Esophagus muscularis mucosa (tissue), 4 donors: ENCODE measurements at regions not wholly inside any gene's neighbourhood (a gene's known extent, or its start where the extent isn't known, plus 50 kb on each side); places are given as distances from the start of the nearest gene placed in this dataset.

Experiments used
- DNase-seq: peaks from one replicate; pipeline ENCODE4 v3.0.0-alpha.2; 2017; ENCODE audit errors: extremely low spot score
- H3K27ac ChIP-seq, 4 donors: fragments of 200-600 bp; sonication (generic); replicated peaks in 1 of 4; 1 replicate in 3 of 4; 2 replicates in 1 of 4; pipeline ENCODE4 v1.5.1; 2016 to 2019; ENCODE audit warnings: mild to moderate bottlenecking in 1 of 4
- H3K27me3 ChIP-seq, 4 donors: fragments of 200-600 bp; sonication (generic); one replicate each; pipeline versions ENCODE4 v1.5.1 to v1.6.0; 2016 to 2019
- H3K36me3 ChIP-seq, 4 donors: fragments of 200-600 bp; sonication (generic); one replicate each; pipeline ENCODE4 v1.5.1; 2016 to 2019
- H3K4me1 ChIP-seq, 4 donors: fragments of 200-600 bp; sonication (generic); one replicate each; pipeline ENCODE4 v1.5.1; 2016 to 2019
- H3K4me3 ChIP-seq, 4 donors: fragments of 200-600 bp; sonication (generic); 1 replicate in 2 of 4; 2 replicates in 2 of 4; pipeline ENCODE4 v1.5.1; 2016 to 2019; ENCODE audit warnings: mild to moderate bottlenecking in 4 of 4, moderate library complexity in 1 of 4
- H3K9me3 ChIP-seq, 4 donors: fragments of 200-600 bp; sonication (generic); 1 replicate in 3 of 4; 2 replicates in 1 of 4; pipeline ENCODE4 v1.5.1; 2016 to 2019
- EP300 ChIP-seq: sonication (generic); formaldehyde crosslinking; IDR thresholded peaks from one replicate; pipeline ENCODE4 v1.6.1; 2017; ENCODE audit warnings: antibody characterized with exemption
- POLR2A ChIP-seq: fragments of 450-650 bp; IDR thresholded peaks from one replicate; pipeline ENCODE4 v1.6.1; 2017; ENCODE audit warnings: antibody characterized with exemption, moderate library complexity, mild to moderate bottlenecking, low read depth
- POLR2AphosphoS5 ChIP-seq, 2 donors: sonication (generic); formaldehyde crosslinking; IDR thresholded peaks; one replicate each; pipeline ENCODE4 v1.6.1; 2017; ENCODE audit warnings: antibody characterized with exemption in 2 of 2
- WGBS: methylation state at CpG from one replicate; pipeline ENCODE4 v1.1.5; 2018; 5-methylcytosine and 5-hydroxymethylcytosine counted together
- intact Hi-C: fragments of 100-400 bp; cut with DNase I; formaldehyde crosslinking; loops from one replicate; pipeline ENCODE4 v1.15.1; 2023
- TF ChIP-seq, protein P1 (sequence below), 3 experiments: fragments of 200-600 bp in 2 of 3; fragments of 450-650 bp in 1 of 3; sonication (generic) in 2 of 3; IDR thresholded peaks; one replicate each; pipeline ENCODE4 v1.5.1; 2017 to 2019; ENCODE audit warnings: antibody characterized with exemption in 3 of 3, mild to moderate bottlenecking in 2 of 3, moderate library complexity in 1 of 3

DNA sequence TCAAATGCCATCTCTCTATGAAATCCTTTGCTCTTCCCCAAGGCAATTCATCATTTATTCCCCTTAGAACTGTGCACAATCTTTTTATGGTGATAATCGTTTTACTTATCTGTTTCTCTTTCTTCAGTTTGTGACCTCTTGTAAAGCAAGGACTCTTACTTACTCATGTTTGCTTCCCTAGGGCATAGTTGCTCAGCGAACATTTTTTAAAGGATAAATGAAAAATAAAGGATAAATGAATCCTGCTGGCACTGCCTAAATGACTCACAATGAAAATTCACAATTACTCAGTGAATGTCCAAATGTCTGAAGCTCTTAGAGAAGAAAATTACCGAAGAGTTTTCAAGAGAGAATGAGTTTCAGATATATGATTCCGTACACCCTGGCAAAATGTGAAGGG is 671.7 kb downstream of the CDH11 start:
- H3K27me3 ChIP-seq: no peaks in the 10 kb centered on the region
- no peak for DNase-seq
- H3K4me3 ChIP-seq: no peak overlapping the region
- TF ChIP-seq POLR2AphosphoS5 (IDR thresholded peaks at IDR 0.05) (no peak), POLR2A (no peak), EP300 (no peak)
- TF ChIP-seq, protein P1, sequence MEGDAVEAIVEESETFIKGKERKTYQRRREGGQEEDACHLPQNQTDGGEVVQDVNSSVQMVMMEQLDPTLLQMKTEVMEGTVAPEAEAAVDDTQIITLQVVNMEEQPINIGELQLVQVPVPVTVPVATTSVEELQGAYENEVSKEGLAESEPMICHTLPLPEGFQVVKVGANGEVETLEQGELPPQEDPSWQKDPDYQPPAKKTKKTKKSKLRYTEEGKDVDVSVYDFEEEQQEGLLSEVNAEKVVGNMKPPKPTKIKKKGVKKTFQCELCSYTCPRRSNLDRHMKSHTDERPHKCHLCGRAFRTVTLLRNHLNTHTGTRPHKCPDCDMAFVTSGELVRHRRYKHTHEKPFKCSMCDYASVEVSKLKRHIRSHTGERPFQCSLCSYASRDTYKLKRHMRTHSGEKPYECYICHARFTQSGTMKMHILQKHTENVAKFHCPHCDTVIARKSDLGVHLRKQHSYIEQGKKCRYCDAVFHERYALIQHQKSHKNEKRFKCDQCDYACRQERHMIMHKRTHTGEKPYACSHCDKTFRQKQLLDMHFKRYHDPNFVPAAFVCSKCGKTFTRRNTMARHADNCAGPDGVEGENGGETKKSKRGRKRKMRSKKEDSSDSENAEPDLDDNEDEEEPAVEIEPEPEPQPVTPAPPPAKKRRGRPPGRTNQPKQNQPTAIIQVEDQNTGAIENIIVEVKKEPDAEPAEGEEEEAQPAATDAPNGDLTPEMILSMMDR (IDR thresholded peaks at IDR 0.05): no peak
- WGBS: 88% methylated on average over 4 of the region's 4 CpGs
- H3K27ac ChIP-seq: no peak overlapping the region
- no peaks in the 10 kb centered on the region for H3K4me1 ChIP-seq
- no peaks in the 10 kb centered on the region for H3K9me3 ChIP-seq
- H3K36me3 ChIP-seq: no peaks in the 10 kb centered on the region
- intact Hi-C loops: no loop called here

DNA sequence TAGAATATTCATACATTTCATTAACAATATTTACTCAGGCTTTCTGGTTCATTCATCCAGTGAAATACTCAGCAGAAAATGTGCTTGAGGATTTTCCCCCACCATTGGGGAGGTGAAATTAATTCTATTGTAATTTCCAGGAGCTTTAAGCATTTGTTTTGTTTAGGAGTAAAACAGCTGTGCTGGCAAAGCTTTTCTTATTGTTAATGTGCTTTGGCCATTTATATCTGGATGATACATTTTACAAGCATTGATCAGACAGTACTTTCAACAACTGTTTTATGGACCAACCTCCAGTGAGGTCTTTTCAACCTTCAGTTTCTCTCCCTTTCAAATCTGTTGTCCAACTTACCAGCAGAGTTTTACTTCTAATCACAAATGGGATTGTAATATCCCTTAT is 672.4 kb downstream of the CDH11 start:
- Histone ChIP-seq H3K4me1 (no peaks in the 10 kb centered on the region), H3K9me3 (no peaks in the 10 kb centered on the region), H3K36me3 (no peaks in the 10 kb centered on the region), H3K27me3 (no peaks in the 10 kb centered on the region), H3K4me3 (no peak overlapping the region), H3K27ac (no peak overlapping the region)
- intact Hi-C loops: no loop called here
- TF ChIP-seq POLR2A: no peak
- no peak for TF ChIP-seq EP300
- TF ChIP-seq, protein P1 (IDR thresholded peaks at IDR 0.05): no peak
- TF ChIP-seq POLR2AphosphoS5 (IDR thresholded peaks at IDR 0.05): no peak
- DNase-seq: no peak

DNA sequence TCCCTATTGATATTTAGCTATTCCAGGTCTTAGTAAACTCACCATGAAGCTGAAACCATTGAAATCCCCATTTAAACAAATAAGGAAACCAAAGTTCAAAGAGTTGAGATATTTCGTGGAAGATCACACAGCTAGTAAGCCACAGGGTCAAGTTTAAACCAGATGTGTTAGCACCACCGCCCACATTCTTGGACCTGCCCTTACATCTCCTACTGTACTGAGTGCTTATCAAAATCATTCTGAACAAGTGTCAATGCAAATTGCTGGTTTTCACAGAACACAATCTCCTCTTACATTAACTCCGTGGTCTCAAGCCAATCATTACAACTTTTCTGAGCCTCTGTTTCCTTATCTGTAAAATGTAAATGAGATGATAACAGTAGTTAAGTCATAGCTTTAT is 676.2 kb downstream of the CDH11 start:
- Histone ChIP-seq H3K27me3 (no peaks in the 10 kb centered on the region), H3K36me3 (no peaks in the 10 kb centered on the region), H3K4me3 (no peak overlapping the region), H3K9me3 (no peaks in the 10 kb centered on the region), H3K4me1 (peaks cover 0 to 4% (median 2%) of the 10 kb centered on the region in 4 donors), H3K27ac (no peak overlapping the region)
- WGBS: 67% methylated on average over 3 of the region's 3 CpGs
- no peak for DNase-seq
- intact Hi-C loops: no loop called here
- TF ChIP-seq POLR2AphosphoS5 (IDR thresholded peaks at IDR 0.05) (no peak), POLR2A (no peak), EP300 (no peak)
- TF ChIP-seq, protein P1 (IDR thresholded peaks at IDR 0.05): no peak

DNA sequence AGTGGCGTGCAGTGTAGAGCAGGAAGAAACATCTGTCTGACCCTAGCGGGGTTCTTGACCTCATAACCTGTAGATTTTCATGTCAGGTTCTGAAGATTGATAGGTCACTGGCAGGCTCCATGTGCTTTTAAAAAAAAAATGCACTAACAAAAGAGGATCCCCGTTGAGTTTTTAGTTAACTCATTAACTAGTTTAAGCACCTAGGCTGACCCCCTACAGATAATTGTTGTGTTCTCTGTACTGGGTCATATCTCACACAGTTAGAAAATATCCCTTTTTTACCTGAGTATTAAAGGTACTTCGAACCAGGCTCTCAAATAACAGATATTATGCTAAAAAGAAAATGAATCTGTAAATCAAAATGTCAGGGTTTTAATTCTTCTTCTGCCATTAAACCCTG is 676.6 kb downstream of the CDH11 start:
- intact Hi-C loops: no loop called here
- WGBS: 69% methylated on average over 4 of the region's 4 CpGs
- peaks cover 0 to 8% (median 6%) of the 10 kb centered on the region in 4 donors for H3K4me1 ChIP-seq

DNA sequence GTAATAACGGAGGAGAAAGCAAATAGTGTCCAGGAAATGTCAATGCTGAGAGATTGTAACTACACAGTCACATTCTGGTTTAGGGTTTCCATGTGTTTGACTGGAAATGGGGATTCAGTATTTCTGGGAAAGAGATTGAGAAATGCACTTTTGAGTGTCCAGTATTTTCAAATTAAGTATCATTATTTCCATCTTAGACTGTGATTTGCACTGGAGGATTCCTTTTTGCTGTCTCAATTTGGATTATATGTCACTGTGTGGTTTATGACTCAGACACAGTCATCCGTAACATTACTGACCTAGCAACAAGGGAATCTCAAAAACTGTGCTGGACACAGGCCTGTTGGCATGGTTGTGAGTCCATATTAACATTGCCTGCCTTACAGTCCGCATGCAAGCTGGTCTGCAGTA is 681.4 kb downstream of the CDH11 start:
- TF ChIP-seq EP300 (no peak), POLR2A (no peak), POLR2AphosphoS5 (IDR thresholded peaks at IDR 0.05) (peak in 1 of 2 donors; percentile 32)
- TF ChIP-seq, protein P1 (IDR thresholded peaks at IDR 0.05): no peak
- Histone ChIP-seq H3K4me1 (peaks cover 0 to 13% (median 10%) of the 10 kb centered on the region in 4 donors), H3K36me3 (no peaks in the 10 kb centered on the region), H3K4me3 (no peak overlapping the region), H3K27ac (no peak overlapping the region), H3K9me3 (no peaks in the 10 kb centered on the region), H3K27me3 (no peaks in the 10 kb centered on the region)
- DNase-seq: no peak
- intact Hi-C loops: no loop called here
- 39% methylated on average over 3 of the region's 3 CpGs for WGBS

More for the DNA sequence above, 676.6 kb downstream of the CDH11 start:
- no peak overlapping the region for H3K4me3 ChIP-seq
- no peaks in the 10 kb centered on the region for H3K9me3 ChIP-seq
- TF ChIP-seq, protein P1 (IDR thresholded peaks at IDR 0.05): no peak
- TF ChIP-seq POLR2AphosphoS5 (IDR thresholded peaks at IDR 0.05) (no peak), EP300 (no peak), POLR2A (no peak)
- DNase-seq: no peak
- no peak overlapping the region for H3K27ac ChIP-seq
- no peaks in the 10 kb centered on the region for H3K36me3 ChIP-seq
- no peaks in the 10 kb centered on the region for H3K27me3 ChIP-seq
